HG03354 (cell line): ENCODE measurements at regions not wholly inside any gene's neighbourhood (a gene's known extent, or its start where the extent isn't known, plus 50 kb on each side); places are given as distances from the start of the nearest gene placed in this dataset.

Experiments
- ATAC-seq: cut with Tn5 transposase; IDR thresholded peaks from one replicate; pipeline ENCODE4 v1.9.1; 2021; ENCODE audit warnings: mild to moderate bottlenecking; ENCODE audit not compliant: unreplicated experiment, poor library complexity, severe bottlenecking

- no peak for ATAC-seq
These were observed 56.4 kb upstream of the MTPN start for GRCh38 chr7:136033413-136034031.

- ATAC-seq = peak; percentile 85
These were observed 53.7 kb upstream of the MTPN start for GRCh38 chr7:136030867-136031318.

- ATAC-seq = no peak
These were observed 53.2 kb upstream of the MTPN start for GRCh38 chr7:136030330-136030729.

GRCh38 chr7:136027160-136027559, 50.0 kb upstream of the MTPN start:
- ATAC-seq = no peak
